Uterus (tissue), 3 donors: ENCODE measurements at regions not wholly inside any gene's neighbourhood (a gene's known extent, or its start where the extent isn't known, plus 50 kb on each side); places are given as distances from the start of the nearest gene placed in this dataset.

Experiments used
- DNase-seq, 2 donors: peaks; one replicate each; pipeline ENCODE4 v3.0.0-alpha.2; 2019 to 2020
- H3K27ac ChIP-seq, 2 donors: fragments of 200-600 bp; sonication (generic); 1 replicate in 1 of 2; 2 replicates in 1 of 2; pipeline ENCODE4 v1.5.1; 2016 to 2018
- H3K27me3 ChIP-seq, 2 donors: fragments of 200-600 bp; sonication (generic); one replicate each; pipeline ENCODE4 v1.5.1; 2018 to 2019; ENCODE audit warnings: control low read depth in 1 of 2
- H3K36me3 ChIP-seq, 2 donors: fragments of 200-600 bp; sonication (generic); one replicate each; pipeline ENCODE4 v1.5.1; 2019; ENCODE audit warnings: control low read depth in 1 of 2
- H3K4me1 ChIP-seq, 2 donors: fragments of 200-600 bp; sonication (generic); one replicate each; pipeline ENCODE4 v1.5.1; 2018 to 2019; ENCODE audit warnings: control low read depth in 1 of 2
- H3K4me3 ChIP-seq, 2 donors: fragments of 200-600 bp; sonication (generic); 1 replicate in 1 of 2; 2 replicates in 1 of 2; pipeline ENCODE4 v1.5.1; 2018 to 2019; ENCODE audit warnings: mild to moderate bottlenecking in 1 of 2
- H3K9me3 ChIP-seq, 2 donors: fragments of 200-600 bp; sonication (generic); one replicate each; pipeline ENCODE4 v1.5.1; 2019; ENCODE audit warnings: control low read depth in 1 of 2
- CTCF ChIP-seq, 4 experiments: fragments of 200-600 bp in 2 of 4; fragments of 450-650 bp in 2 of 4; sonication (generic) in 2 of 4; IDR thresholded peaks; one replicate each; pipeline ENCODE4 v1.5.1; 2016 to 2019; ENCODE audit warnings: antibody characterized with exemption in 4 of 4, mild to moderate bottlenecking in 2 of 4, moderate library complexity in 1 of 4
- POLR2A ChIP-seq, 2 donors: fragments of 450-650 bp; IDR thresholded peaks; one replicate each; pipeline ENCODE4 v1.6.1; 2016; ENCODE audit warnings: antibody characterized with exemption in 2 of 2, mild to moderate bottlenecking in 1 of 2, moderate library complexity in 1 of 2
- intact Hi-C: fragments of 100-400 bp; cut with DNase I; formaldehyde crosslinking; loops from one replicate; pipeline ENCODE4 v1.15.1; 2023; ENCODE audit warnings: low total_unique reads
- donor health status: DM: yes; HTN: yes; CAD: no.

- Histone ChIP-seq H3K4me1 (peaks cover 4% of the 10 kb centered on the region in 2 donors), H3K27ac (no peak overlapping the region), H3K36me3 (no peaks in the 10 kb centered on the region), H3K9me3 (no peaks in the 10 kb centered on the region), H3K4me3 (no peak overlapping the region), H3K27me3 (no peaks in the 10 kb centered on the region)
- TF ChIP-seq POLR2A (IDR thresholded peaks at IDR 0.05) (no peak), CTCF (IDR thresholded peaks at IDR 0.05) (no peak)
- no peak for DNase-seq
- intact Hi-C loops = no loop called here
Measured at GRCh38 chr9:86825299-86825698, 122.0 kb downstream of the GAS1 start.

- Histone ChIP-seq H3K4me1 (peaks cover 4% of the 10 kb centered on the region in 2 donors), H3K36me3 (no peaks in the 10 kb centered on the region), H3K27ac (peak overlapping the region in 1 of 2 donors; percentile 42), H3K27me3 (no peaks in the 10 kb centered on the region), H3K4me3 (no peak overlapping the region), H3K9me3 (no peaks in the 10 kb centered on the region)
- no peak for TF ChIP-seq POLR2A (IDR thresholded peaks at IDR 0.05)
- no peak for TF ChIP-seq CTCF (IDR thresholded peaks at IDR 0.05)
- intact Hi-C loops = no loop called here
- DNase-seq = no peak
Measured at GRCh38 chr9:86822006-86822801, 125.1 kb downstream of the GAS1 start.

- TF ChIP-seq POLR2A (IDR thresholded peaks at IDR 0.05) (no peak), CTCF (IDR thresholded peaks at IDR 0.05) (no peak)
- no peak for DNase-seq
- Histone ChIP-seq H3K9me3 (no peaks in the 10 kb centered on the region), H3K4me1 (peaks cover 4% of the 10 kb centered on the region in 2 donors), H3K27ac (peak overlapping the region in 1 of 2 donors; percentile 42), H3K4me3 (no peak overlapping the region), H3K27me3 (no peaks in the 10 kb centered on the region), H3K36me3 (no peaks in the 10 kb centered on the region)
- intact Hi-C loops = no loop called here
Measured at GRCh38 chr9:86821006-86821845, 126.1 kb downstream of the GAS1 start.

- TF ChIP-seq CTCF (IDR thresholded peaks at IDR 0.05) (no peak), POLR2A (IDR thresholded peaks at IDR 0.05) (no peak)
- no peak overlapping the region for H3K4me3 ChIP-seq
Measured at GRCh38 chr9:86819552-86819951, 127.8 kb downstream of the GAS1 start.

GRCh38 chr9:86818636-86819035 lies 128.7 kb downstream of the GAS1 start:
- Histone ChIP-seq H3K9me3 (no peaks in the 10 kb centered on the region), H3K27me3 (no peaks in the 10 kb centered on the region), H3K4me3 (no peak overlapping the region), H3K4me1 (peaks cover 4% of the 10 kb centered on the region in 2 donors), H3K36me3 (no peaks in the 10 kb centered on the region), H3K27ac (no peak overlapping the region)
- no peak for DNase-seq
- intact Hi-C loops = no loop called here
- TF ChIP-seq CTCF (IDR thresholded peaks at IDR 0.05) (no peak), POLR2A (IDR thresholded peaks at IDR 0.05) (no peak)

More at GRCh38 chr9:86819552-86819951, 127.8 kb downstream of the GAS1 start:
- no peaks in the 10 kb centered on the region for H3K27me3 ChIP-seq
- no peaks in the 10 kb centered on the region for H3K36me3 ChIP-seq
- intact Hi-C loops = no loop called here
- H3K27ac ChIP-seq = no peak overlapping the region
- peaks cover 4% of the 10 kb centered on the region in 2 donors for H3K4me1 ChIP-seq
- no peaks in the 10 kb centered on the region for H3K9me3 ChIP-seq
- DNase-seq = no peak
